Uterus (tissue), 3 donors: ENCODE measurements at regions not wholly inside any gene's neighbourhood (a gene's known extent, or its start where the extent isn't known, plus 50 kb on each side); places are given as distances from the start of the nearest gene placed in this dataset.

Source experiments
- DNase-seq, 2 donors: peaks; one replicate each; pipeline ENCODE4 v3.0.0-alpha.2; 2019 to 2020
- H3K27ac ChIP-seq, 2 donors: fragments of 200-600 bp; sonication (generic); 1 replicate in 1 of 2; 2 replicates in 1 of 2; pipeline ENCODE4 v1.5.1; 2016 to 2018
- H3K27me3 ChIP-seq, 2 donors: fragments of 200-600 bp; sonication (generic); one replicate each; pipeline ENCODE4 v1.5.1; 2018 to 2019; ENCODE audit warnings: control low read depth in 1 of 2
- H3K36me3 ChIP-seq, 2 donors: fragments of 200-600 bp; sonication (generic); one replicate each; pipeline ENCODE4 v1.5.1; 2019; ENCODE audit warnings: control low read depth in 1 of 2
- H3K4me1 ChIP-seq, 2 donors: fragments of 200-600 bp; sonication (generic); one replicate each; pipeline ENCODE4 v1.5.1; 2018 to 2019; ENCODE audit warnings: control low read depth in 1 of 2
- H3K4me3 ChIP-seq, 2 donors: fragments of 200-600 bp; sonication (generic); 1 replicate in 1 of 2; 2 replicates in 1 of 2; pipeline ENCODE4 v1.5.1; 2018 to 2019; ENCODE audit warnings: mild to moderate bottlenecking in 1 of 2
- H3K9me3 ChIP-seq, 2 donors: fragments of 200-600 bp; sonication (generic); one replicate each; pipeline ENCODE4 v1.5.1; 2019; ENCODE audit warnings: control low read depth in 1 of 2
- POLR2A ChIP-seq, 2 donors: fragments of 450-650 bp; IDR thresholded peaks; one replicate each; pipeline ENCODE4 v1.6.1; 2016; ENCODE audit warnings: antibody characterized with exemption in 2 of 2, mild to moderate bottlenecking in 1 of 2, moderate library complexity in 1 of 2
- intact Hi-C: fragments of 100-400 bp; cut with DNase I; formaldehyde crosslinking; loops from one replicate; pipeline ENCODE4 v1.15.1; 2023; ENCODE audit warnings: low total_unique reads
- TF ChIP-seq, protein P1 (sequence below), 4 experiments: fragments of 200-600 bp in 2 of 4; fragments of 450-650 bp in 2 of 4; sonication (generic) in 2 of 4; IDR thresholded peaks; one replicate each; pipeline ENCODE4 v1.5.1; 2016 to 2019; ENCODE audit warnings: antibody characterized with exemption in 4 of 4, mild to moderate bottlenecking in 2 of 4, moderate library complexity in 1 of 4
- donor health status: DM: yes; HTN: yes; CAD: no.

DNA sequence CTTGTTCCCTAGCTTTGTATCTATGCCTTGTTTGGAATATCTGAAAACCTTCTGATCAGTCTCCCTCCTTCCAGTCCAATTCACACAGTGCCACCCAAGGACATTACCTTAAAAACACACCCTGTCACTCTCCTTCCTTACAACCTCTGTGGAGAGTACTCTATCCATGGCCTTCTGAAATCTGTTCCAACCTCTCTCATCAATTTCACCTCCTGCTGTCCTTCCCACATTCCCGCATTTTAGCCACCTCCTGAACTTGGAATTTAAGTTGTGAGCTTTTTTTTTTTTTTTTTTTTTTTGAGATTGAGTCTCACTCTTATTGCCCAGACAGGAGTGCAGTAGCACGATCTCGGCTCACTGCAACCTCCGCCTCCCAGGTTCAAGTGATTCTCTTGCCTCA is 824.8 kb downstream of the METTL15 start:
- Histone ChIP-seq H3K27ac (no peak overlapping the region), H3K9me3 (no peaks in the 10 kb centered on the region), H3K4me3 (no peak overlapping the region), H3K27me3 (no peaks in the 10 kb centered on the region), H3K36me3 (no peaks in the 10 kb centered on the region), H3K4me1 (no peaks in the 10 kb centered on the region)
- no peak for TF ChIP-seq POLR2A (IDR thresholded peaks at IDR 0.05)
- TF ChIP-seq, protein P1, sequence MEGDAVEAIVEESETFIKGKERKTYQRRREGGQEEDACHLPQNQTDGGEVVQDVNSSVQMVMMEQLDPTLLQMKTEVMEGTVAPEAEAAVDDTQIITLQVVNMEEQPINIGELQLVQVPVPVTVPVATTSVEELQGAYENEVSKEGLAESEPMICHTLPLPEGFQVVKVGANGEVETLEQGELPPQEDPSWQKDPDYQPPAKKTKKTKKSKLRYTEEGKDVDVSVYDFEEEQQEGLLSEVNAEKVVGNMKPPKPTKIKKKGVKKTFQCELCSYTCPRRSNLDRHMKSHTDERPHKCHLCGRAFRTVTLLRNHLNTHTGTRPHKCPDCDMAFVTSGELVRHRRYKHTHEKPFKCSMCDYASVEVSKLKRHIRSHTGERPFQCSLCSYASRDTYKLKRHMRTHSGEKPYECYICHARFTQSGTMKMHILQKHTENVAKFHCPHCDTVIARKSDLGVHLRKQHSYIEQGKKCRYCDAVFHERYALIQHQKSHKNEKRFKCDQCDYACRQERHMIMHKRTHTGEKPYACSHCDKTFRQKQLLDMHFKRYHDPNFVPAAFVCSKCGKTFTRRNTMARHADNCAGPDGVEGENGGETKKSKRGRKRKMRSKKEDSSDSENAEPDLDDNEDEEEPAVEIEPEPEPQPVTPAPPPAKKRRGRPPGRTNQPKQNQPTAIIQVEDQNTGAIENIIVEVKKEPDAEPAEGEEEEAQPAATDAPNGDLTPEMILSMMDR (IDR thresholded peaks at IDR 0.05): no peak
- intact Hi-C loops: no loop called here
- DNase-seq: no peak

- Histone ChIP-seq H3K4me3 (no peak overlapping the region), H3K9me3 (no peaks in the 10 kb centered on the region), H3K4me1 (no peaks in the 10 kb centered on the region), H3K27me3 (no peaks in the 10 kb centered on the region), H3K36me3 (no peaks in the 10 kb centered on the region), H3K27ac (no peak overlapping the region)
- TF ChIP-seq POLR2A (IDR thresholded peaks at IDR 0.05): no peak
- TF ChIP-seq, protein P1 (IDR thresholded peaks at IDR 0.05): no peak
- intact Hi-C loops: no loop called here
- no peak for DNase-seq
Observed at GRCh38 chr11:28924004-28924403, 815.8 kb downstream of the METTL15 start.

GRCh38 chr11:28922386-28922981 is 814.3 kb downstream of the METTL15 start:
- Histone ChIP-seq H3K36me3 (no peaks in the 10 kb centered on the region), H3K4me1 (no peaks in the 10 kb centered on the region), H3K4me3 (no peak overlapping the region), H3K27ac (no peak overlapping the region), H3K9me3 (no peaks in the 10 kb centered on the region), H3K27me3 (no peaks in the 10 kb centered on the region)
- no peak for TF ChIP-seq POLR2A (IDR thresholded peaks at IDR 0.05)
- TF ChIP-seq, protein P1 (IDR thresholded peaks at IDR 0.05): no peak
- intact Hi-C loops: no loop called here
- no peak for DNase-seq

- no peak for DNase-seq
- no peaks in the 10 kb centered on the region for H3K36me3 ChIP-seq
- no peak overlapping the region for H3K27ac ChIP-seq
- no peaks in the 10 kb centered on the region for H3K27me3 ChIP-seq
- TF ChIP-seq, protein P1 (IDR thresholded peaks at IDR 0.05): no peak
- no peak for TF ChIP-seq POLR2A (IDR thresholded peaks at IDR 0.05)
- intact Hi-C loops: no loop called here
- H3K4me1 ChIP-seq: no peaks in the 10 kb centered on the region
- H3K4me3 ChIP-seq: no peak overlapping the region
- H3K9me3 ChIP-seq: no peaks in the 10 kb centered on the region
Observed at GRCh38 chr11:28919194-28919593, 811.0 kb downstream of the METTL15 start.

DNA sequence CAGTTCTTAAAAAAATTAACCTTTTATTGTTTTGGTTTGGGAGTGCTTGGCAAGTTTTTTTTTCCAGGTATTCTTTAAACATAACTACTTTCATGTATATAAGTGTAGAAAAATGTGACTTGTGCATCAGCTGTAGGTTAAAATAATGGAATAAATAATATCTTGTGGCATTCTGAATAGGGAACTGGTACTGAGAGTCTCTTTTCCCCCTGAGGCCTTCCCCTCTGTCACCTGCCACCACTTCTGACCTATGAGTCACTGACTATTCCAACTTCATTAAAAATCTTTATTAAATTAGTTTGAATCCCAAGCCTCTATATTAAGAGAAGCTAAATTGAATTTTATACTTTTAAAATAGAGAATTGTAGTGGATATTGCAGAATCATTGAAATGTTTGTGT is 805.7 kb downstream of the METTL15 start:
- Histone ChIP-seq H3K27me3 (no peaks in the 10 kb centered on the region), H3K9me3 (no peaks in the 10 kb centered on the region), H3K27ac (no peak overlapping the region), H3K4me1 (no peaks in the 10 kb centered on the region), H3K36me3 (no peaks in the 10 kb centered on the region), H3K4me3 (no peak overlapping the region)
- TF ChIP-seq, protein P1 (IDR thresholded peaks at IDR 0.05): no peak
- TF ChIP-seq POLR2A (IDR thresholded peaks at IDR 0.05): no peak
- no peak for DNase-seq
- intact Hi-C loops: no loop called here
